SU-DHL-6 (cell line): ENCODE measurements at regions not wholly inside any gene's neighbourhood (a gene's known extent, or its start where the extent isn't known, plus 50 kb on each side); places are given as distances from the start of the nearest gene placed in this dataset.

ENCODE experiments used
- H2AFZ ChIP-seq: fragments of 200-600 bp; sonication (generic); 2 replicates; pipeline ENCODE4 v1.6.1; 2014; ENCODE audit warnings: low read depth, mild to moderate bottlenecking, moderate library complexity, mixed read lengths, antibody characterized with exemption, low read length; ENCODE audit not compliant: severe bottlenecking
- H3F3A ChIP-seq: fragments of 200-600 bp; shearing (Covaris generic); 2 replicates; pipeline ENCODE4 v1.6.0; 2016; ENCODE audit warnings: antibody characterized with exemption, mild to moderate bottlenecking; ENCODE audit not compliant: insufficient read depth
- H3K27ac ChIP-seq: fragments of 200-600 bp; sonication (generic); 2 replicates; pipeline ENCODE4 v1.5.1; 2016; ENCODE audit warnings: low read depth, mild to moderate bottlenecking, low read length, moderate library complexity, mixed read lengths
- H3K27me3 ChIP-seq: fragments of 200-600 bp; sonication (generic), shearing (Covaris generic); 2 replicates; pipeline ENCODE4 v1.6.0; 2014; ENCODE audit warnings: mild to moderate bottlenecking, low read length
- H3K36me3 ChIP-seq: fragments of 200-600 bp; sonication (generic); 2 replicates; pipeline ENCODE4 v1.6.1; 2014; ENCODE audit warnings: mild to moderate bottlenecking, low read length, mixed read lengths
- H3K4me2 ChIP-seq: fragments of 300-600, 200-600 bp; shearing (Covaris generic), sonication (generic); 2 replicates; pipeline ENCODE4 v1.6.0; 2014; ENCODE audit warnings: low read length, low read depth, mild to moderate bottlenecking; ENCODE audit not compliant: poor library complexity, severe bottlenecking
- H3K4me3 ChIP-seq: fragments of 200-600 bp; sonication (generic); 2 replicates; pipeline ENCODE4 v1.5.1; 2014; ENCODE audit warnings: antibody characterized with exemption, low read length, mild to moderate bottlenecking, mixed read lengths; ENCODE audit not compliant: insufficient read depth, poor library complexity, severe bottlenecking
- H3K79me2 ChIP-seq: fragments of 200-600 bp; sonication (generic); 2 replicates; pipeline ENCODE4 v1.6.1; 2014; ENCODE audit warnings: mild to moderate bottlenecking, low read length, moderate library complexity; ENCODE audit not compliant: insufficient read depth
- H3K9ac ChIP-seq: fragments of 200-600 bp; sonication (generic); 2 replicates; pipeline ENCODE4 v1.7.0; 2014; ENCODE audit warnings: mild to moderate bottlenecking, low read length
- H3K9me2 ChIP-seq: fragments of 200-600 bp; sonication (generic); replicated peaks from 2 replicates; pipeline ENCODE4 v1.6.1; 2014; ENCODE audit warnings: low read length; ENCODE audit not compliant: insufficient read depth
- H3K9me3 ChIP-seq: fragments of 200-600 bp; sonication (generic); 2 replicates; pipeline ENCODE4 v1.6.1; 2014; ENCODE audit warnings: low read length, mixed read lengths; ENCODE audit not compliant: insufficient read depth
- H4K20me1 ChIP-seq: fragments of 200-600 bp; sonication (generic); 2 replicates; pipeline ENCODE4 v1.6.1; 2014; ENCODE audit warnings: low read depth, mild to moderate bottlenecking, antibody characterized with exemption, low read length, moderate library complexity, mixed read lengths
- CTCF ChIP-seq: fragments of 200-600 bp; sonication (generic); IDR thresholded peaks from one replicate; pipeline ENCODE4 v1.5.1; 2017; ENCODE audit warnings: antibody characterized with exemption, mild to moderate bottlenecking, low read length, moderate library complexity; ENCODE audit not compliant: insufficient read depth, poor library complexity, severe bottlenecking
- EZH2phosphoT487 ChIP-seq: fragments of 200-600 bp; sonication (generic), shearing (Covaris generic); conservative IDR thresholded peaks from 2 replicates; pipeline ENCODE4 v1.6.1; 2018; ENCODE audit warnings: mild to moderate bottlenecking, antibody characterized with exemption, low read length, moderate library complexity, mixed read lengths

GRCh38 chr7:67870396-67870795 is 873.8 kb downstream of the TYW1 start:
- no peaks in the 10 kb centered on the region for H3K9me2 ChIP-seq
- TF ChIP-seq CTCF (no peak), EZH2phosphoT487 (no peak)
- no peaks in the 10 kb centered on the region for H3K79me2 ChIP-seq
- no peaks in the 10 kb centered on the region for H3K27me3 ChIP-seq
- no peaks in the 10 kb centered on the region for H3F3A ChIP-seq
- H3K36me3 ChIP-seq: no peaks in the 10 kb centered on the region
- no peak overlapping the region for H3K9ac ChIP-seq
- no peaks in the 10 kb centered on the region for H4K20me1 ChIP-seq
- no peaks in the 10 kb centered on the region for H3K9me3 ChIP-seq
- H3K4me3 ChIP-seq: no peak overlapping the region
- H3K4me2 ChIP-seq: no peak overlapping the region
- H3K27ac ChIP-seq: no peak overlapping the region
- no peak overlapping the region for H2AFZ ChIP-seq

GRCh38 chr7:67875558-67875957 is 878.9 kb downstream of the TYW1 start:
- no peaks in the 10 kb centered on the region for H3K79me2 ChIP-seq
- H3K27ac ChIP-seq: no peak overlapping the region
- no peaks in the 10 kb centered on the region for H3K27me3 ChIP-seq
- H2AFZ ChIP-seq: no peak overlapping the region
- H3F3A ChIP-seq: no peaks in the 10 kb centered on the region
- no peaks in the 10 kb centered on the region for H3K9me3 ChIP-seq
- H3K9ac ChIP-seq: no peak overlapping the region
- H3K36me3 ChIP-seq: no peaks in the 10 kb centered on the region
- no peak for TF ChIP-seq EZH2phosphoT487
- no peak for TF ChIP-seq CTCF
- H3K4me3 ChIP-seq: no peak overlapping the region
- no peaks in the 10 kb centered on the region for H4K20me1 ChIP-seq
- H3K9me2 ChIP-seq: no peaks in the 10 kb centered on the region
- H3K4me2 ChIP-seq: no peak overlapping the region

DNA sequence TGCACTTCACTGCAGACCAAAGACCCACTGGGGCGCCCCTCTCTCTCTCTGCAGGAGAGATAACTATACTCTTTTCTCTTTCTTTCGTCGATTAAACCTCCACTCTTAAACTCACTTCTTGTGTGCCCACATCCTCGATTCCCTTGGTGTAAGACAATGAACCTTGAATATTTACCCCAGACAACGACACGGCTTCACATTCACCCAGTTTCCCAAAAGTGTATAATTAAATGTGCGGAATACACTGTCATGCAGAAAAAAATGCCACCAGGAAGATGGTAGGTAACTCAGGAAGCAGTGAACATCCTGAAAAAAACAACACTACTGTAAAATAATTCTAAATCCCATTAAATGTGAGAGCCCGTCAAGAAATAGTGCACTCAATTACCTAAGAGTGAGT is 882.2 kb downstream of the TYW1 start:
- H3K4me3 ChIP-seq: no peak overlapping the region
- H3K9me3 ChIP-seq: no peaks in the 10 kb centered on the region
- no peaks in the 10 kb centered on the region for H4K20me1 ChIP-seq
- no peaks in the 10 kb centered on the region for H3K79me2 ChIP-seq
- H3K9me2 ChIP-seq: no peaks in the 10 kb centered on the region
- H3K36me3 ChIP-seq: no peaks in the 10 kb centered on the region
- H3K4me2 ChIP-seq: no peak overlapping the region
- no peak for TF ChIP-seq CTCF
- H2AFZ ChIP-seq: no peak overlapping the region
- no peak overlapping the region for H3K27ac ChIP-seq
- no peaks in the 10 kb centered on the region for H3K27me3 ChIP-seq
- no peak overlapping the region for H3K9ac ChIP-seq
- no peaks in the 10 kb centered on the region for H3F3A ChIP-seq

DNA sequence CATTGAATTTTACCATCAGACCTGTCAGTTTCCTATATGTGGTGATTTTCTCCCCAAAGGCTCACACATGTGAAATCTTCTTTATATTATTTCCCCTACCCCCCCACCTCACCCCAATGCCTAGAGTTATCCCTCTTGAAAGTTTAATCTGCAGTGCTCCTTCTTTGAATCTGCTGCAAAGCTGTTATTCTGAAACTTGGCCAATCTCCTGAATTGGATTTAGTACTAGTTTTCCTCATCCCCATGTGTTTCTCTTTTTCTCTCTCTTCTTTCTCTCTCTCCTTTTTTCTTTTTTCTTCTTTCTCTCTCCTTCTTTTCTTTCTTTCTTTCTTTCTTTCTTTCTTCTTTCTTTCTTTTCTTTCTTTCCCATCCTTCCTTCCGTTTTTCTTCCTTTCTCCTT is 886.2 kb downstream of the TYW1 start:
- Histone ChIP-seq H3K36me3 (no peaks in the 10 kb centered on the region), H3F3A (no peaks in the 10 kb centered on the region), H3K4me2 (no peak overlapping the region), H3K9me3 (peaks cover 10% of the 10 kb centered on the region; the same call in 1 of the 2 replicates), H3K79me2 (no peaks in the 10 kb centered on the region), H3K9ac (no peak overlapping the region), H3K9me2 (no peaks in the 10 kb centered on the region), H4K20me1 (no peaks in the 10 kb centered on the region), H2AFZ (no peak overlapping the region), H3K4me3 (no peak overlapping the region), H3K27ac (no peak overlapping the region), H3K27me3 (no peaks in the 10 kb centered on the region)
- TF ChIP-seq CTCF: no peak
- no peak for TF ChIP-seq EZH2phosphoT487
